HFFc6 (cell line): ENCODE measurements at regions not wholly inside any gene's neighbourhood (a gene's known extent, or its start where the extent isn't known, plus 50 kb on each side); places are given as distances from the start of the nearest gene placed in this dataset.

Source experiments
- DNase-seq: peaks from one replicate; pipeline ENCODE4 v3.0.0-alpha.2; 2018
- H3K27ac Mint-ChIP-seq: 2 replicates; pipeline ENCODE4 v1.8.0; 2020; ENCODE audit warnings: mild to moderate bottlenecking, mixed read lengths
- H3K27me3 Mint-ChIP-seq: 2 replicates; pipeline ENCODE4 v1.8.0; 2021; ENCODE audit warnings: mild to moderate bottlenecking, moderate library complexity, mixed read lengths; ENCODE audit not compliant: insufficient read depth
- H3K36me3 Mint-ChIP-seq: 2 replicates; pipeline ENCODE4 v1.8.0; 2021; ENCODE audit warnings: low read depth, mixed read lengths
- H3K4me1 Mint-ChIP-seq: 2 replicates; pipeline ENCODE4 v1.8.0; 2020; ENCODE audit warnings: low read depth, mixed read lengths
- H3K4me3 Mint-ChIP-seq: 2 replicates; pipeline ENCODE4 v1.8.0; 2020; ENCODE audit warnings: mild to moderate bottlenecking, moderate library complexity, mixed read lengths
- H3K9me3 Mint-ChIP-seq: 2 replicates; pipeline ENCODE4 v1.8.0; 2020; ENCODE audit warnings: mild to moderate bottlenecking, mixed read lengths
- CTCF ChIP-seq: fragments of 200-600 bp; sonication (generic); IDR thresholded peaks from 2 replicates; pipeline ENCODE4 v1.5.0; 2021; ENCODE audit warnings: antibody characterized with exemption, mild to moderate bottlenecking

- no peaks in the 10 kb centered on the region for H3K4me1 Mint-ChIP-seq
- no peak for TF ChIP-seq CTCF
- no peak for DNase-seq
- H3K36me3 Mint-ChIP-seq, result no peaks in the 10 kb centered on the region
- H3K27ac Mint-ChIP-seq, result no peak overlapping the region
- no peaks in the 10 kb centered on the region for H3K9me3 Mint-ChIP-seq
- peaks cover 43% of the 10 kb centered on the region for H3K27me3 Mint-ChIP-seq
- no peak overlapping the region for H3K4me3 Mint-ChIP-seq
Measured at GRCh38 chr11:69966910-69967483, 111.1 kb upstream of the ANO1 start.

GRCh38 chr11:69967484-69967883 lies 110.6 kb upstream of the ANO1 start:
- H3K27me3 Mint-ChIP-seq, result peaks cover 40% of the 10 kb centered on the region
- H3K9me3 Mint-ChIP-seq, result no peaks in the 10 kb centered on the region
- no peak overlapping the region for H3K4me3 Mint-ChIP-seq
- no peak for TF ChIP-seq CTCF
- no peaks in the 10 kb centered on the region for H3K4me1 Mint-ChIP-seq
- no peak for DNase-seq
- no peak overlapping the region for H3K27ac Mint-ChIP-seq
- H3K36me3 Mint-ChIP-seq, result no peaks in the 10 kb centered on the region

- Mint-ChIP-seq H3K27ac (no peak overlapping the region), H3K4me1 (no peaks in the 10 kb centered on the region), H3K36me3 (no peaks in the 10 kb centered on the region), H3K27me3 (peaks cover 41% of the 10 kb centered on the region), H3K9me3 (no peaks in the 10 kb centered on the region), H3K4me3 (no peak overlapping the region)
- TF ChIP-seq CTCF, result no peak
- DNase-seq, result no peak
Measured at GRCh38 chr11:69968396-69969347, 109.4 kb upstream of the ANO1 start.

GRCh38 chr11:69969890-69970784 lies 108.0 kb upstream of the ANO1 start:
- DNase-seq, result no peak
- Mint-ChIP-seq H3K36me3 (no peaks in the 10 kb centered on the region), H3K4me3 (no peak overlapping the region), H3K27ac (no peak overlapping the region), H3K4me1 (no peaks in the 10 kb centered on the region), H3K27me3 (peaks cover 38% of the 10 kb centered on the region), H3K9me3 (no peaks in the 10 kb centered on the region)
- no peak for TF ChIP-seq CTCF

- Mint-ChIP-seq H3K4me3 (no peak overlapping the region), H3K27ac (no peak overlapping the region), H3K9me3 (no peaks in the 10 kb centered on the region), H3K27me3 (peaks cover 39% of the 10 kb centered on the region), H3K36me3 (no peaks in the 10 kb centered on the region), H3K4me1 (no peaks in the 10 kb centered on the region)
- no peak for DNase-seq
- TF ChIP-seq CTCF, result no peak
Measured at GRCh38 chr11:69970785-69971535, 107.2 kb upstream of the ANO1 start.
